22Rv1 (cell line): ENCODE measurements at regions not wholly inside any gene's neighbourhood (a gene's known extent, or its start where the extent isn't known, plus 50 kb on each side); places are given as distances from the start of the nearest gene placed in this dataset.

Source experiments
- ZFX ChIP-seq: fragments of 450-650 bp; IDR thresholded peaks from 2 replicates; pipeline ENCODE4 v1.6.1; 2017; ENCODE audit warnings: antibody characterized with exemption, borderline replicate concordance
- TF ChIP-seq, protein P1 (sequence below): fragments of 450-650 bp; IDR thresholded peaks from 2 replicates; pipeline ENCODE4 v1.5.1; 2017; ENCODE audit warnings: mild to moderate bottlenecking

GRCh38 chr21:31416465-31416864 lies 72.4 kb upstream of the TIAM1 start:
- TF ChIP-seq, protein P1, sequence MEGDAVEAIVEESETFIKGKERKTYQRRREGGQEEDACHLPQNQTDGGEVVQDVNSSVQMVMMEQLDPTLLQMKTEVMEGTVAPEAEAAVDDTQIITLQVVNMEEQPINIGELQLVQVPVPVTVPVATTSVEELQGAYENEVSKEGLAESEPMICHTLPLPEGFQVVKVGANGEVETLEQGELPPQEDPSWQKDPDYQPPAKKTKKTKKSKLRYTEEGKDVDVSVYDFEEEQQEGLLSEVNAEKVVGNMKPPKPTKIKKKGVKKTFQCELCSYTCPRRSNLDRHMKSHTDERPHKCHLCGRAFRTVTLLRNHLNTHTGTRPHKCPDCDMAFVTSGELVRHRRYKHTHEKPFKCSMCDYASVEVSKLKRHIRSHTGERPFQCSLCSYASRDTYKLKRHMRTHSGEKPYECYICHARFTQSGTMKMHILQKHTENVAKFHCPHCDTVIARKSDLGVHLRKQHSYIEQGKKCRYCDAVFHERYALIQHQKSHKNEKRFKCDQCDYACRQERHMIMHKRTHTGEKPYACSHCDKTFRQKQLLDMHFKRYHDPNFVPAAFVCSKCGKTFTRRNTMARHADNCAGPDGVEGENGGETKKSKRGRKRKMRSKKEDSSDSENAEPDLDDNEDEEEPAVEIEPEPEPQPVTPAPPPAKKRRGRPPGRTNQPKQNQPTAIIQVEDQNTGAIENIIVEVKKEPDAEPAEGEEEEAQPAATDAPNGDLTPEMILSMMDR = no peak
- no peak for TF ChIP-seq ZFX
